H1 (cell line): ENCODE measurements at regions not wholly inside any gene's neighbourhood (a gene's known extent, or its start where the extent isn't known, plus 50 kb on each side); places are given as distances from the start of the nearest gene placed in this dataset.

Experiments
- CTCF ChIA-PET: fragments of 300-600 bp; sonication (Branson Sonifier 250); formaldehyde crosslinking; loops from one replicate; lab custom pipeline; 2021; ENCODE audit not compliant: partially characterized antibody; lab: Charles Lee
- POLR2A ChIA-PET: fragments of 300-600 bp; sonication (Branson Sonifier 250); formaldehyde crosslinking; loops from one replicate; lab custom pipeline; 2021; ENCODE audit warnings: inconsistent platforms; ENCODE audit not compliant: partially characterized antibody; lab: Charles Lee
- DNase-seq, 2 experiments: peaks; one replicate each; pipeline versions ENCODE4 v3.0.0 to v3.0.0-alpha.2; 2010 to 2022; ENCODE audit warnings: low spot score in 2 of 2, low read depth in 1 of 2, mixed read lengths in 1 of 2
- FAIRE-seq: peaks from 2 replicates; lab custom pipeline; 2011; peaks lifted over from hg19 to GRCh38; lab: Jason Lieb, UNC
- H2AFZ ChIP-seq: 2 replicates; pipeline ENCODE4 v1.8.1; 2012; ENCODE audit warnings: low read length, inconsistent platforms
- H2AK5ac ChIP-seq: 2 replicates; pipeline ENCODE4 v1.6.1; 2013; ENCODE audit warnings: low read depth, low read length
- H2BK120ac ChIP-seq: replicated peaks from 2 replicates; pipeline ENCODE3; 2013; ENCODE audit warnings: low read depth, low read length, inconsistent platforms
- H2BK12ac ChIP-seq: 2 replicates; pipeline ENCODE4 v1.6.1; 2013; ENCODE audit warnings: low read depth, low read length
- H2BK15ac ChIP-seq: 2 replicates; pipeline ENCODE4 v1.6.1; 2013; ENCODE audit warnings: low read length
- H2BK20ac ChIP-seq: 2 replicates; pipeline ENCODE4 v1.6.1; 2013; ENCODE audit warnings: low read length
- H2BK5ac ChIP-seq: 2 replicates; pipeline ENCODE4 v1.6.1; 2013; ENCODE audit warnings: low read depth, low read length
- H3K14ac ChIP-seq: 2 replicates; pipeline ENCODE4 v1.6.1; 2013; ENCODE audit warnings: inconsistent platforms; ENCODE audit not compliant: insufficient read length
- H3K18ac ChIP-seq: 2 replicates; pipeline ENCODE4 v1.6.1; 2013; ENCODE audit warnings: low read length; ENCODE audit errors: extremely low read depth
- H3K23ac ChIP-seq: 2 replicates; pipeline ENCODE4 v1.6.1; 2013; ENCODE audit warnings: inconsistent platforms; ENCODE audit not compliant: insufficient read length
- H3K23me2 ChIP-seq: 2 replicates; pipeline ENCODE4 v1.6.1; 2013; ENCODE audit warnings: low read depth, low read length
- H3K27ac ChIP-seq: 2 replicates; pipeline ENCODE4 v1.6.1; 2011; ENCODE audit warnings: low read depth, low read length, inconsistent platforms
- H3K27me3 ChIP-seq, 4 experiments: replicated peaks in 1 of 4; 1 replicate in 1 of 4; 2 replicates in 3 of 4; pipeline versions ENCODE4 v1.6.1 to v1.8.1; 2011 to 2013; ENCODE audit warnings: low read length in 3 of 4, mild to moderate bottlenecking in 3 of 4, inconsistent platforms in 2 of 4, mixed read lengths in 2 of 4, moderate library complexity in 1 of 4; ENCODE audit not compliant: control insufficient read depth in 3 of 4, insufficient read depth in 3 of 4; ENCODE audit errors: extremely low read depth in 1 of 4
- H3K36me3 ChIP-seq, 4 experiments: 2 replicates each; pipeline versions ENCODE4 v1.6.1 to v1.8.1; 2011 to 2013; ENCODE audit warnings: mild to moderate bottlenecking in 4 of 4, low read length in 3 of 4, moderate library complexity in 2 of 4, control low read depth in 1 of 4, inconsistent platforms in 1 of 4; ENCODE audit not compliant: insufficient read depth in 4 of 4, control insufficient read depth in 2 of 4
- H3K4ac ChIP-seq: replicated peaks from 2 replicates; pipeline ENCODE3; 2013; ENCODE audit warnings: low read length, low read depth, mixed read lengths, inconsistent platforms; ENCODE audit not compliant: insufficient read length
- H3K4me1 ChIP-seq, 4 experiments: replicated peaks in 1 of 4; 1 replicate in 1 of 4; 2 replicates in 3 of 4; pipeline versions ENCODE4 v1.6.1 to v1.8.1; 2011 to 2013; ENCODE audit warnings: low read length in 3 of 4, inconsistent platforms in 2 of 4, mixed read lengths in 1 of 4; ENCODE audit not compliant: insufficient read depth in 4 of 4, control insufficient read depth in 3 of 4
- H3K4me2 ChIP-seq, 2 experiments: 2 replicates each; pipeline versions ENCODE4 v1.6.1 to v1.8.1; 2011 to 2013; ENCODE audit warnings: low read depth in 2 of 2, low read length in 2 of 2, control low read depth in 1 of 2, inconsistent platforms in 1 of 2, mild to moderate bottlenecking in 1 of 2; ENCODE audit not compliant: insufficient read depth in 1 of 2
- H3K4me3 ChIP-seq, 4 experiments: fragments of 200-600, 300-600 bp in 1 of 4; sonication (generic), shearing (Covaris generic), sonication (Bioruptor Twin) in 1 of 4; 2 replicates each; pipeline versions ENCODE4 v1.5.1 to v1.8.1; 2011 to 2016; ENCODE audit warnings: low read length in 4 of 4, low read depth in 3 of 4, control low read depth in 2 of 4, inconsistent platforms in 2 of 4, mild to moderate bottlenecking in 2 of 4, mixed read lengths in 1 of 4, moderate library complexity in 1 of 4; ENCODE audit not compliant: insufficient read depth in 2 of 4; ENCODE audit errors: extremely low read depth in 1 of 4
- H3K56ac ChIP-seq: replicated peaks from 2 replicates; pipeline ENCODE3; 2013; ENCODE audit warnings: low read depth, mild to moderate bottlenecking, mixed read lengths, low read length, inconsistent platforms; ENCODE audit not compliant: insufficient read length
- H3K79me1 ChIP-seq: 2 replicates; pipeline ENCODE4 v1.6.1; 2013; ENCODE audit warnings: low read depth, low read length, control low read depth
- H3K79me2 ChIP-seq, 2 experiments: 2 replicates each; pipeline versions ENCODE4 v1.6.1 to v1.8.1; 2012 to 2013; ENCODE audit warnings: low read length in 2 of 2, mild to moderate bottlenecking in 2 of 2, inconsistent platforms in 1 of 2; ENCODE audit not compliant: insufficient read depth in 2 of 2, control insufficient read depth in 1 of 2
- H3K9ac ChIP-seq, 4 experiments: replicated peaks in 1 of 4; 1 replicate in 1 of 4; 2 replicates in 3 of 4; pipeline versions ENCODE4 v1.6.1 to v1.8.1; 2011 to 2013; ENCODE audit warnings: low read depth in 3 of 4, low read length in 3 of 4, control low read depth in 2 of 4, mild to moderate bottlenecking in 2 of 4, moderate library complexity in 2 of 4, inconsistent platforms in 1 of 4; ENCODE audit errors: extremely low read depth in 1 of 4
- H3K9me3 ChIP-seq, 2 experiments: 2 replicates each; pipeline versions ENCODE4 v1.6.1 to v1.8.1; 2012 to 2013; ENCODE audit warnings: mild to moderate bottlenecking in 2 of 2, moderate library complexity in 2 of 2, control low read depth in 1 of 2, inconsistent platforms in 1 of 2, low read depth in 1 of 2, low read length in 1 of 2, mixed read lengths in 1 of 2; ENCODE audit not compliant: insufficient read depth in 2 of 2
- H4K20me1 ChIP-seq, 2 experiments: replicated peaks in 1 of 2; 2 replicates each; pipeline versions ENCODE3 to v1.8.1; 2011 to 2013; ENCODE audit warnings: inconsistent platforms in 2 of 2, low read length in 2 of 2, mild to moderate bottlenecking in 1 of 2; ENCODE audit not compliant: insufficient read depth in 2 of 2, control insufficient read depth in 1 of 2
- H4K5ac ChIP-seq: 2 replicates; pipeline ENCODE4 v1.6.1; 2013; ENCODE audit warnings: low read length, low read depth, mixed read lengths, inconsistent platforms; ENCODE audit not compliant: insufficient read length
- H4K8ac ChIP-seq: 2 replicates; pipeline ENCODE4 v1.8.0; 2013; ENCODE audit warnings: mild to moderate bottlenecking, moderate library complexity, low read length, inconsistent platforms; ENCODE audit not compliant: insufficient read depth; ENCODE audit errors: extremely low read depth
- H4K91ac ChIP-seq: replicated peaks from 2 replicates; pipeline ENCODE3; 2013; ENCODE audit warnings: low read length, mixed read lengths, inconsistent platforms; ENCODE audit not compliant: insufficient read length
- BACH1 ChIP-seq: IDR thresholded peaks from 2 replicates; pipeline ENCODE4 v1.6.1; 2012; ENCODE audit warnings: low read length, improper control_type of control experiment
- BCL11A ChIP-seq, 2 experiments: IDR thresholded peaks; one replicate each; pipeline ENCODE4 v1.6.1; 2011; ENCODE audit warnings: low read depth in 2 of 2, low read length in 2 of 2, mild to moderate bottlenecking in 2 of 2
- EZH2 ChIP-seq: fragments of 200-600 bp; sonication (generic); IDR thresholded peaks from 2 replicates; pipeline ENCODE4 v1.7.1; 2012; ENCODE audit warnings: low read depth, mild to moderate bottlenecking, moderate library complexity, low read length, inconsistent platforms; ENCODE audit not compliant: severe bottlenecking
- GTF2F1 ChIP-seq: IDR thresholded peaks from 2 replicates; pipeline ENCODE4 v1.6.1; 2012; ENCODE audit warnings: low read depth, low read length, improper control_type of control experiment, borderline replicate concordance
- HDAC6 ChIP-seq: IDR thresholded peaks from one replicate; pipeline ENCODE4 v1.7.1; 2012; ENCODE audit warnings: low read depth, mild to moderate bottlenecking, inconsistent platforms, low read length, moderate library complexity
- JUND ChIP-seq: IDR thresholded peaks from 2 replicates; pipeline ENCODE4 v1.6.1; 2011; ENCODE audit warnings: mild to moderate bottlenecking, improper control_type of control experiment, low read length
- NRF1 ChIP-seq: IDR thresholded peaks from 2 replicates; pipeline ENCODE4 v1.6.1; 2011; ENCODE audit warnings: mild to moderate bottlenecking, low read depth, low read length, improper control_type of control experiment
- RAD21 ChIP-seq, 2 experiments: IDR thresholded peaks in 1 of 2; conservative IDR thresholded peaks in 1 of 2; 2 replicates each; pipeline ENCODE4 v1.6.1; 2011; ENCODE audit warnings: low read depth in 2 of 2, low read length in 2 of 2, improper control_type of control experiment in 1 of 2, inconsistent platforms in 1 of 2, mild to moderate bottlenecking in 1 of 2, moderate library complexity in 1 of 2
- SP1 ChIP-seq: IDR thresholded peaks from 2 replicates; pipeline ENCODE4 v1.6.1; 2011; ENCODE audit warnings: low read depth, low read length
- SP2 ChIP-seq: IDR thresholded peaks from 2 replicates; pipeline ENCODE4 v1.6.1; 2012; ENCODE audit warnings: mild to moderate bottlenecking, low read length, inconsistent platforms
- SUZ12 ChIP-seq: fragments of 200-600 bp; sonication (generic); IDR thresholded peaks from 2 replicates; pipeline ENCODE4 v1.6.1; 2012; ENCODE audit warnings: mild to moderate bottlenecking, inconsistent platforms, low read length, moderate library complexity, mixed read lengths
- WGBS, 2 experiments: shearing (Covaris generic) in 1 of 2; methylation state at CpG; one replicate each; pipeline versions ENCODE4 v1.1.6 to v1.1.7; 2013 to 2015; ENCODE audit warnings: low lambda C conversion rate in 2 of 2, mixed read lengths in 2 of 2, inconsistent platforms in 1 of 2, low coverage in 1 of 2, missing lambda C conversion rate in 1 of 2; ENCODE audit not compliant: insufficient replicate concordance in 2 of 2, insufficient coverage in 1 of 2, insufficient read length in 1 of 2; ENCODE audit errors: extremely low coverage in 1 of 2, missing lambda C conversion rate in 1 of 2; 5-methylcytosine and 5-hydroxymethylcytosine counted together
- TF ChIP-seq, protein P1 (sequence below): IDR thresholded peaks from 2 replicates; pipeline ENCODE4 v1.6.1; 2012; ENCODE audit warnings: inconsistent platforms

DNA sequence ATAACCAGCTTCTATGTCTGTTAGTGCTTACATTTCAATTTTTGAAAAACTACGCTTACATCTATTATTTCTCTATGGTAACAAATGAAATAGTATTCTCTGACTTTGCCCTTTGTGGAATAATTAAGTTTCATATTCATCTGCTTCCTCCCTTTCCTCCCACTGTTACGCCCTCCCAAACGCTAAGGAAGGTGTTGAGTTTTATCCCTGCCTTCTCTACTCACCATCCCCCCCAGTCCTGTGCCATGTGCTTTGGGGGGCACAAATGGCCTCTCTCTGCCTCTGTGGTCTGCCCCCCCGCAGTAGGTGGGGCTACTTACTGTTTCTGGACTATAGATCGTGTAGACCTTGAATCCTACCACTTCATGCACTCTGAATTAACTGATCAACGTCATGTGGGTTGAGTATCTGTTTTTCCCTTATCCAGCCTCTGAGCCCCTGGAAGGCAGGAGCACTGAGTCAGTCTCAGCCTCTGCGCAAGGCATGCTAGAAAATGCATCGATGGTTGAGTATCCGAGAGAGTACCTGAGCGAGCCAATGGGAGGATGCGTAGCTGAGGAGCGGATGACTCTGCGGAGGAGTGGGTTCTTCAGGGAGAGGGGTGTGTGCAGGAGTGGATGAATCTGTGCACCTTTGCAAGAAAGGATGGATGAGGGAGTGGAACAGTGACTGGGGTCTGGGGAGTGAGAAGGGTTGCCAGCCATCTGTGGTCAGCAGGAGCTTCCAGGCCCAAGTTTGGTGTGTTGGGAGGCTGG, 114.5 kb upstream of the RTL1 start:
- Histone ChIP-seq H2BK5ac (no peak overlapping the region), H3K4ac (no peak overlapping the region), H3K23ac (no peak overlapping the region), H3K4me3 (no peak overlapping the region), H2AK5ac (no peak overlapping the region), H2BK15ac (no peak overlapping the region), H4K20me1 (no peaks in the 10 kb centered on the region), H3K79me2 (no peaks in the 10 kb centered on the region), H3K23me2 (peaks cover 11% of the 10 kb centered on the region; the same call in 1 of the 2 replicates), H4K5ac (no peak overlapping the region), H3K4me1 (peaks cover 0 to 2% (median 0%) of the 10 kb centered on the region in 4 experiments; a peak in 1 of 7 replicates), H2AFZ (no peak overlapping the region), H3K9ac (no peak overlapping the region), H2BK12ac (no peak overlapping the region), H2BK120ac (no peak overlapping the region), H4K8ac (no peak overlapping the region; the same call in 1 of the 2 replicates), H3K56ac (no peak overlapping the region), H3K27ac (no peak overlapping the region), H3K14ac (no peak overlapping the region), H3K18ac (no peak overlapping the region), H3K4me2 (no peak overlapping the region), H2BK20ac (no peak overlapping the region), H3K36me3 (no peaks in the 10 kb centered on the region), H3K9me3 (peaks cover 6% of the 10 kb centered on the region in 2 experiments; a peak in 1 of 4 replicates), H4K91ac (no peak overlapping the region), H3K79me1 (no peaks in the 10 kb centered on the region), H3K27me3 (no peaks in the 10 kb centered on the region)
- DNase-seq, result peak in 1 of 2 experiments; percentile 17
- FAIRE-seq, result no peak
- ChIA-PET POLR2A (interaction anchor here (1.0 kb wide), 1 partner anchor 10 kb away, joined by 3 read pairs; no protein-coding TSS in a partner anchor), CTCF (interaction anchor here (0.6 kb wide), 1 partner anchor 1561 kb away, joined by 3 read pairs; no protein-coding TSS in a partner anchor)
- WGBS, 2 experiments, result 92% methylated on average over 13 of the region's 13 CpGs; no CpG with 5 or more reads in 1 of the 2 experiments
- no peak for TF ChIP-seq HDAC6
- TF ChIP-seq NRF1, result no peak
- TF ChIP-seq, protein P1, sequence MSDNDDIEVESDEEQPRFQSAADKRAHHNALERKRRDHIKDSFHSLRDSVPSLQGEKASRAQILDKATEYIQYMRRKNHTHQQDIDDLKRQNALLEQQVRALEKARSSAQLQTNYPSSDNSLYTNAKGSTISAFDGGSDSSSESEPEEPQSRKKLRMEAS, result no peak
- no peak for TF ChIP-seq GTF2F1
- no peak for TF ChIP-seq BCL11A (IDR thresholded peaks at IDR 0.05; ENCODE audit: low read depth in 2 of 2, low read length in 2 of 2)
- no peak for TF ChIP-seq EZH2
- no peak for TF ChIP-seq SP2
- no peak for TF ChIP-seq BACH1
- no peak for TF ChIP-seq SP1
- no peak for TF ChIP-seq SUZ12
- TF ChIP-seq JUND, result no peak
- no peak for TF ChIP-seq RAD21 (IDR thresholded peaks at IDR 0.05 in 1 of 2, conservative IDR thresholded peaks at IDR 0.05 in 1 of 2; ENCODE audit: low read depth in 2 of 2, low read length in 2 of 2)
